ENCODE measurements at regions not wholly inside any gene's neighbourhood (a gene's known extent, or its start where the extent isn't known, plus 50 kb on each side); places are given as distances from the start of the nearest gene placed in this dataset.

- no peak for TF ChIP-seq SIN3A (IDR thresholded peaks at IDR 0.05; ENCODE audit: borderline replicate concordance, insufficient read depth, low read depth, low read length)
- no peak for TF ChIP-seq CTCF (IDR thresholded peaks at IDR 0.05)
- no peak for TF ChIP-seq REST (IDR thresholded peaks at IDR 0.05; ENCODE audit: insufficient read depth in 1 of 2, low read depth in 2 of 2, low read length in 1 of 2)
- no peak for TF ChIP-seq POLR2AphosphoS5 (IDR thresholded peaks at IDR 0.05; ENCODE audit: low read depth, low read length)
- no peak for TF ChIP-seq TCF7L2 (IDR thresholded peaks at IDR 0.05; ENCODE audit: low read depth, low read length)
- H3K4me3 ChIP-seq (ENCODE audit: low read depth in 2 of 2, low read length in 2 of 2) = no peak overlapping the region
- POLR2A ChIA-PET = no interaction called here
- ATAC-seq = no peak
- no peaks in the 10 kb centered on the region for H3K9me3 ChIP-seq (ENCODE audit: control insufficient read depth, insufficient read depth, low read depth, low read length)
- no peaks in the 10 kb centered on the region for H3K4me1 ChIP-seq (ENCODE audit: control insufficient read depth, insufficient read depth, low read length)
- BruUV-seq (replicated peaks) = no TSS peak
- H3K27me3 ChIP-seq (ENCODE audit: control insufficient read depth, insufficient read depth, low read length) = no peaks in the 10 kb centered on the region
- in situ Hi-C loops (cut with HindIII; ENCODE audit: low pct_unique_long_range_greater_than_20kb, low sequenced_read_pairs) = no loop called here
- H3K36me3 ChIP-seq (ENCODE audit: control insufficient read depth, insufficient read depth, low read length) = no peaks in the 10 kb centered on the region
- H3K27ac ChIP-seq (ENCODE audit: low read length) = no peak overlapping the region
- intact Hi-C loops (cut with micrococcal nuclease; ENCODE audit: unreplicated experiment) = no loop called here
- CTCF ChIA-PET = no interaction called here
- DNase-seq (ENCODE audit: low read depth, low spot score) = no peak
These were observed 426.8 kb downstream of the PPARGC1A start for GRCh38 chr4:23463071-23463470.

- DNase-seq (ENCODE audit: low read depth, low spot score) (no peak), ATAC-seq (no peak)
- no peaks in the 10 kb centered on the region for H3K9me3 ChIP-seq (ENCODE audit: control insufficient read depth, insufficient read depth, low read depth, low read length)
- no peaks in the 10 kb centered on the region for H3K27me3 ChIP-seq (ENCODE audit: control insufficient read depth, insufficient read depth, low read length)
- in situ Hi-C loops (cut with HindIII; ENCODE audit: low pct_unique_long_range_greater_than_20kb, low sequenced_read_pairs) = no loop called here
- BruUV-seq (replicated peaks) = no TSS peak
- TF ChIP-seq SIN3A (IDR thresholded peaks at IDR 0.05; ENCODE audit: borderline replicate concordance, insufficient read depth, low read depth, low read length) = no peak
- intact Hi-C loops (cut with micrococcal nuclease; ENCODE audit: unreplicated experiment) = no loop called here
- ChIA-PET CTCF (no interaction called here), POLR2A (no interaction called here)
- H3K4me3 ChIP-seq (ENCODE audit: low read depth in 2 of 2, low read length in 2 of 2) = no peak overlapping the region
- H3K4me1 ChIP-seq (ENCODE audit: control insufficient read depth, insufficient read depth, low read length) = no peaks in the 10 kb centered on the region
- no peak overlapping the region for H3K27ac ChIP-seq (ENCODE audit: low read length)
- H3K36me3 ChIP-seq (ENCODE audit: control insufficient read depth, insufficient read depth, low read length) = no peaks in the 10 kb centered on the region
These were observed 431.8 kb downstream of the PPARGC1A start for GRCh38 chr4:23458054-23458453.

- intact Hi-C loops (cut with micrococcal nuclease; ENCODE audit: unreplicated experiment) = no loop called here
- in situ Hi-C loops (cut with HindIII; ENCODE audit: low pct_unique_long_range_greater_than_20kb, low sequenced_read_pairs) = no loop called here
- no peak for ATAC-seq
- Histone ChIP-seq H3K9me3 (ENCODE audit: control insufficient read depth, insufficient read depth, low read depth, low read length) (no peaks in the 10 kb centered on the region), H3K36me3 (ENCODE audit: control insufficient read depth, insufficient read depth, low read length) (no peaks in the 10 kb centered on the region), H3K4me3 (ENCODE audit: low read depth in 2 of 2, low read length in 2 of 2) (no peak overlapping the region), H3K27me3 (ENCODE audit: control insufficient read depth, insufficient read depth, low read length) (no peaks in the 10 kb centered on the region), H3K27ac (ENCODE audit: low read length) (no peak overlapping the region), H3K4me1 (ENCODE audit: control insufficient read depth, insufficient read depth, low read length) (no peaks in the 10 kb centered on the region)
- CTCF ChIA-PET = no interaction called here
- BruUV-seq (replicated peaks) = no TSS peak
- TF ChIP-seq POLR2AphosphoS5 (IDR thresholded peaks at IDR 0.05; ENCODE audit: low read depth, low read length) = no peak
- TF ChIP-seq CTCF (IDR thresholded peaks at IDR 0.05) = no peak
- TF ChIP-seq REST (IDR thresholded peaks at IDR 0.05; ENCODE audit: insufficient read depth in 1 of 2, low read depth in 2 of 2, low read length in 1 of 2) = no peak
- DNase-seq (ENCODE audit: low read depth, low spot score) = no peak
- POLR2A ChIA-PET = no interaction called here
These were observed 433.0 kb downstream of the PPARGC1A start for GRCh38 chr4:23456864-23457263.
